GM03348 (cell line): ENCODE measurements at regions not wholly inside any gene's neighbourhood (a gene's known extent, or its start where the extent isn't known, plus 50 kb on each side); places are given as distances from the start of the nearest gene placed in this dataset.
"Not testable (repeated sequence)": the region's sequence is repeated elsewhere in the genome, so short reads cannot be mapped to it uniquely, and the experiment has no call there.

Experiments used
- DNase-seq: peaks from one replicate; pipeline ENCODE4 v3.0.0; 2012; ENCODE audit warnings: low spot score

DNA sequence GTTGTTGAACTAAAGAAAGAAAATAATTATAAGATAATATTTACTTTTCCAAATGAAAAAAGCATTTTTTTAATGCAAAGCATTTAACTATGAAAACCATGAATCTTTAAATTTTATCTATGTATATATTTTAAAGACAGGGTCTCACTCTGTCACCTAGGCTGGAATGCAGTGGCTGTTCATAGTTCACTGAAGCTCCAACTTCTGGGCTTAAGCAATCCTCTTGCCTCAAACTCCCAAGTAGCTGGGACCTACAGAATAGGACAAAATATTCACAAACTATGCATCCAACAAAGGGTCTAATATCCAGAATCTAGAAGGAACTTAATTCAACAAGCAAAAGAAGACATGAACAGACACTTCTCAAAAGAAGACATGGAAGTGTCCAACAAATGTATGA lies 55.9 kb upstream of the ALB start:
- DNase-seq, result no peak

DNA sequence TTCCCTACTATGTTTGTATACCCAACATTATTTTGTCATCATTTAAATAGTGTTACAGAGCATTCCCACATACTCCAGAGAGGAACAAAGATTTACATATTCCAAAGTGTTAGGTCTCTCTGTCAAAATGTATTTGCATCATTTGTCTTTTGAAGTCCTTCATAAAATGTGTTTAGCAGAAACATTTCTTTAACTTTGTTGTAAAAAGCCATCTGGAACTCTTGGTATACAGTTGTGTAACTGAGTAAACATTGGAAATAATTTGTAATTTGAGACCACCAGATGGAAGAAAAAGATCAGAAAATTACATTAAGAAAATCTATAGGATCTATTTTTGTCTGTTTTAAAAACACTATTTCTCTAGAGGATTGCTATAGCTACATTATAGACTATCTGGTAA lies 56.6 kb upstream of the ALB start:
- no peak for DNase-seq

DNA sequence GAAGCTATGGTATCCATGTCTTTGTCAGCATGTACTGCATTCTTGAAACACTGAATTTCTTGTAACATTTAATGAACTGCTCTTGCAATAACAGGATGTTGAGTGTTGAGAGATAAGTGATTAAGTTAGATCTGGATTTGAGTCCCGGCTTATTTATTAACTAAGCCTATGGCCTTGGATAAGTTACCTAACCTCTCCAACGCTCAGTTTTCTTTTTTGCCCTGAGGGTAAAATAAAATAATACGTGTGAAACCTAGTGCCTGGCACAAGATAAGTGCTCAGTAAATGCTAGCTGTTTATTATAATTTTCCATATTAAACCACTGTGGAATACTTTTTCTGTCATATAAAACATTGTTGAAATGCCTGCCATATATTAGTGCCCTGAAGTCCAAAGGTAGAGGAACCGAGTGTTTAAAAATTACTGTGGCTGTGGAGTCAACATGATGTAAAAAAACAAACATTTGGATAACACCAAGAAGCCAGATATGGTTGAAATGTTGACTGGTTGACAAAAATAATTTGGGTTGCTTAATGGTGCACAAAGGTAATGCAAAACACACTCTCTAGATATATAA lies 58.6 kb upstream of the ALB start:
- no peak for DNase-seq

DNA sequence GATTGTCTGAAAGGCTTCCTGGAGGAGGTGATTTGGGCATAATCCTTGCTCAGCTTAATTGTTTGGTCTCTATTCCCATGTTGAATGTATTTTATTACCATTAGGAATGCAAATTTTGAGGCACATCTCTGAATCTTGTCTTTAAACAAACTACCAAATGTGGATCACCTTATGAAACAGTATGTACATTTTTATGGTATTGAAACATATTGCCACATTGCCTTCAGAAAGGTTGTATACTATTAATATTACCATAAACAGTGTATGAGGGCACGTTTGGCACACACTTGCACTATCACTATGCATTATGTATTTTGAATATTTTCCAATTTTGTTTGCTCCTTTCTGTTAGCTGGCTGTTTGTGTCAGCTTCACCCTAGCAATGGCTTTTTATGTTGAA lies 60.0 kb upstream of the ALB start:
- no peak for DNase-seq

DNA sequence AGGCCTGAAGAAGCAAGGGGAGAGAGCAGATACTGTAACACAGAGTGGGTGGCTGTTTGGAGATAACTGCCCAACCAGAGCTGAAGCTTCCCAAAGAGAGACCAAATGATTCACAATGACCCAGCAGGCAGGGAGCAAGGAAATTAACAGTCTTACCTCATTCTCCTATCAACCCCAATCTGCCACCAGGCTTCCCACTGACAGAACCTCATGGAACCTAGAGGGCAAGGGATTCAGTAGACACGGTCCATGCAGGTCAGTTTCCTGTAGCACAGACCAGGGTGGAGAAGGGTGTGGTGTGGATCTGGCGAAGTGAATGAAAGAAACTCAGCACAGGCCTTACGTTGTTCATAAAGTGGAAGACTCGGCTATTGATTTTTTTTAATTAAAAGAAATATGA lies 60.7 kb upstream of the ALB start:
- DNase-seq, result peak; percentile 7

- DNase-seq, result peak; percentile 62
These were observed 62.6 kb upstream of the ALB start for GRCh38 chr4:73341454-73341853.

GRCh38 chr4:73340917-73341316 lies 63.2 kb upstream of the ALB start:
- peak; percentile 19 for DNase-seq

DNA sequence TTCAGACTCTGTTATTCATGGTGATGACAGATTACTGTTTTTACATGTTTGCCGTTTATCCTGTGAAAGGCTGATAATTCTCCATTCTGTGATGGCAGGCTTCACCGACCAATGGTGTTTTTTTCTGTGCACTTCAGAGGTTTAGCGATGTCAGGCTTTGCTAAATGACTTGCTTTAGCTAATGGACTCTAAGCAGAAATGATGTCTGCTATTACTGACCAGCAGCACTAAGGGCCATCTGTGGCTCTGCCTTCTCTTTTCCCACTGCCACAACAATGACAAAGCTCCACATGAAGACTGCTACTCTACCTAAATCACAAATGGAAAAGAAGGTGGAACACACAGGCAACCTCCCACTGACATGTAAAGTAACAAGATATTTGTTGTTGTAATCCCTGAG lies 68.4 kb upstream of the ALB start:
- DNase-seq, result no peak

DNA sequence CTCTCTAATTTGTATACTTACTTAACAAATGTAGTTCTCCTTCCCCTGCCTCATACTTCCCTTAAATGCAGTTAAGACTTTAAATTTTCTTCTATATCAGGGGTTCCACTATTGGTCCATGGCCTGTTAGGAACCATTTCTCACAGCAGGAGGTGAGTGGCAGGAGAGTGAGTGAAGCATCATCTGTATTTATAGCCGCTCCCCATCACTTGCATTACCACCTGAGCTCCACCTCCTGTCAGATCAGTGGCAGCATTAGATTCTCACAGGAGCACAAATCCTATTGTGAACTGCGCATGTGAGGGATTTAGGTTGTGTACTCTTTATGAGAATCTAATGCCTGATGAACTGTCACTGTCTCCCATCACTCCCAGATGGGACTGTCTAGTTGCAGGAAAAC lies 72.1 kb upstream of the ALB start:
- DNase-seq, result not testable (repeated sequence)

DNA sequence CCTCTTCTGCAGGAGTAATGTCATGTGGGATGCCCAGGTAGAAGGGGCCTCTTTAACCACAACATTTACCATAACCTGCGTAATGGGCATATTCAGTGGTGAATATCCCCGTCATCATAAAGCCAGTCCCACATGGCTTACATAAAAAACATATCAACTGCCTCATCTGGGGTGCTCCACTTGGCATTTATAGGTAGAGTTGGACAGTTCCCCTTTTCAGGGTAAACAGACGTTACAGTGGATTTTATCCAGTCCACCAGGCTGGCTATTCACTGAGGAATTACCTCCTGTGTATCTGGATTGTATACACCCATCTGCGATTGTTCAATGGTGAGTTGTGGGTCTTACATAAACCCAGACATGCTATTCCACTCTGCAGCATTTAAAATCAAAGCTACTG lies 70.7 kb upstream of the ANKRD17 start:
- DNase-seq, result no peak

DNA sequence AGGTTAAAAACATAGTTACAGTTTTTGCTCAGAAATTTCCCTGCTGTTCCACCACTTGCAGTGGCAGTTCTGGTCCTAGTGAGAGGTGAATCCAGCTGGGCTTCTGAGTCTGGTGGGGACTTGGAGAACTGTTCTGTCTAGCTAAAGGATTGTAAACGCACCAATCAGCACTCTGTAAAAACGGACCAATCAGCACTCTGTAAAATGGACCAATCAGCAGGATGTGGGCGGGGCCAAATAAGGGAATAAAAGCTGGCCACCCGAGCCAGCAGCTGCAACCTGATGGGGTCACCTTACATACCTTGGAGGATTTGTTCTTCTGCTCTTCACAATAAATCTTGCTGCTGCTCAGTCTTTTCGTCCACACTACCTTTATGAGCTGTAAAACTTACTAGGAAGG lies 67.2 kb upstream of the ANKRD17 start:
- DNase-seq, result not testable (repeated sequence)

- DNase-seq, result no peak
These were observed 58.5 kb upstream of the ANKRD17 start for GRCh38 chr4:73317092-73317491.

- DNase-seq, result peak; percentile 39
These were observed 56.5 kb upstream of the ANKRD17 start for GRCh38 chr4:73315091-73315490.

- DNase-seq, result no peak
These were observed 54.4 kb upstream of the ANKRD17 start for GRCh38 chr4:73312967-73313366.

- DNase-seq, result peak; percentile 48
These were observed 52.8 kb upstream of the ANKRD17 start for GRCh38 chr4:73311428-73311827.

DNA sequence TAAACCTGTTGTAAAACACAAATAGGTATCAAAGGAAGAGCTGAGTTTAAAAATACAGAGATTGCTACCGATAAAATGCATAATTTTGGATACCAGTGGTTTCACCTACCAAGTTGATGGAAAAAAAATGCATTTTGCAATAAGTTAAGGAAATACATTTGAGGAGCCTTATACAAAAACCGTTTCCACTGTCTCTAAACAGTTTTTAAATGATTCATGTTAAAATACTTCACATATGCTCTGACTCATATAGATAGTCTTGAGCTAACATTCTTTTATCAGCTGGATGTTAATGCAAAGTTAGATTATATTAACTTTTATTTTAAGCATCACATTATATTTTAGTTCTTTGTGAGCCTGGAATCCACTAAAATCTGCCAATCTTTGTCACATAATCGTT lies 50.6 kb upstream of the ANKRD17 start:
- peak; percentile 11 for DNase-seq
